ENCODE measurements at regions not wholly inside any gene's neighbourhood (a gene's known extent, or its start where the extent isn't known, plus 50 kb on each side); places are given as distances from the start of the nearest gene placed in this dataset.

DNA sequence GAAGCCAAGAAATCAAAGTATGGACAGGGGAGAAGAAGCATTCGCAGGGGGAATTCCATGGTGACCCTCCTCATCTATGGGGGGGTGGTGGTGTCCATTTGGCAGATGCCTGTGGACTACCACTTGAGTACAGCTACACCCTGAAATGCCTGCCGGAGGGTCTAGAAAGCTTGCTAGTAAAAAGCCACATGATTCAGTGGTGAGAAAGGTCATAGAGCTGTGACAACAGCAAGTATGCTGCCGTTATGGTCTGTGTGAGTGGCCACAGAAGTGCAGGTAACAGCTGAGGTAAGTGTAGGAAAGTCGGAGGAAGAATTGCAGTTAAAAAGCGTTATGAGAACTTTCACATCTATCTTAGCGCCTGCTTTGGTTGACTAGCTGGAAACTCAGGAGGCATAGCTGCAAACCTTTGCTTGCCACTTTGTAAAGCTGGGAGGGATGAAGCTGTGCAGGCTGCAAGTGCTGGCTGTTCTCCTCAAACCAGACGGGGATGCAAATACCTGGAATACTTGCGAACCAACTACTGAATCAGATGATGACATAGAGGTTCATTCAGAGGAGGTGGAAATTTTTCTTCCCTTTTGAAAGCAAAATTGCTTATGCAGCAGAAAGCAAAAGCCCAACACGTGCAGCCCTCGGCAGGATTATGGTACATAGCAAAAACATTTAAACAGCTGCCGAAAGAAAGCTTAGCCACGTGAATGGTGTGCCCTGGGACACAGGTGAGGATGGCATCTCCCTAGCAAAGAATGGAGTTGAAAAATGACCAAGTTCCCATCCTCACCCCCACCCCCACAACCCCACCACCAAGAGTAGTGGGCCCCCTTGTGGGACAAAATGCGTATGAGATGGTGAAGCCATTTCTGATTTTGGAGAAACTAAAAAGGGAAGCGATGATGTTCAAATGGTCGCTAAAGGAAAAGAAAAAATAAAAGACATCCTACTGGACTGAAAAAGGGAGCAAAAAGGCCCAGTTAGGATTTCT lies 287.0 kb downstream of the RERGL start:
- no peak for DNase-seq

- no peak for DNase-seq
Measured at GRCh38 chr12:17793854-17794253, 296.1 kb downstream of the RERGL start.

- no peak for DNase-seq
Measured at GRCh38 chr12:17778242-17778641, 311.8 kb downstream of the RERGL start.

- no peak for DNase-seq
Measured at GRCh38 chr12:17763366-17763765, 326.6 kb downstream of the RERGL start.

DNA sequence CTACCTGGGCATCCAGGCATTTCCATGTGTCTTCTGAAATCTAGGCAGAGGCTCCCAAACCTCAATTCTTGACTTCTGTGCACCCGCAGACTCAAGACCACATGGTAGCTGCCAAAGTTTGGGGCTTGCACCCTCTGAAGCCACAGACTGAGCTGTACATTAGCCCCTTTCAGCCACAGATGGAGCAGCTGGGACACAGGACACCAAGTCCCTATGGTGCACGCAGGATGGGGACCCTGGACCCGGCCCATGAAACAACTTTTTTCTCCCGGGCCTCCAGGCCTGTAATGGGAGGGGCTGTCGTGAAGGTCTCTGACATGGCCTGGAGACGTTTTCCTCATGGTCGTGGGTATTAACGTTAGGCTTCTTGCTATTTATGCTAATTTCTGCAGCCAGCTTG lies 330.0 kb downstream of the RERGL start:
- DNase-seq: no peak
